ENCODE measurements at regions not wholly inside any gene's neighbourhood (a gene's known extent, or its start where the extent isn't known, plus 50 kb on each side); places are given as distances from the start of the nearest gene placed in this dataset.

GRCh38 chr4:124890522-124890921 lies 178.0 kb upstream of the ANKRD50 start:
- Mint-ChIP-seq H3K9me3 (ENCODE audit: unreplicated experiment) (no peaks in the 10 kb centered on the region), H3K4me3 (ENCODE audit: unreplicated experiment) (no peak overlapping the region)
- no peak for TF ChIP-seq CTCF (IDR thresholded peaks at IDR 0.05; ENCODE audit: partially characterized antibody, unreplicated experiment)

GRCh38 chr4:124887739-124888138 lies 175.2 kb upstream of the ANKRD50 start:
- no peaks in the 10 kb centered on the region for H3K27me3 Mint-ChIP-seq (ENCODE audit: unreplicated experiment)
- H3K9me3 Mint-ChIP-seq (ENCODE audit: unreplicated experiment), result no peaks in the 10 kb centered on the region
- H3K4me1 Mint-ChIP-seq (ENCODE audit: low read depth, unreplicated experiment), result no peaks in the 10 kb centered on the region
- TF ChIP-seq CTCF (IDR thresholded peaks at IDR 0.05; ENCODE audit: partially characterized antibody, unreplicated experiment), result no peak
- no peak for DNase-seq
- H3K36me3 Mint-ChIP-seq (ENCODE audit: unreplicated experiment), result no peaks in the 10 kb centered on the region
- H3K27ac Mint-ChIP-seq (ENCODE audit: unreplicated experiment), result no peak overlapping the region
- H3K4me3 Mint-ChIP-seq (ENCODE audit: unreplicated experiment), result no peak overlapping the region

More at GRCh38 chr4:124890522-124890921, 178.0 kb upstream of the ANKRD50 start:
- Mint-ChIP-seq H3K36me3 (ENCODE audit: unreplicated experiment) (no peaks in the 10 kb centered on the region), H3K4me1 (ENCODE audit: low read depth, unreplicated experiment) (no peaks in the 10 kb centered on the region), H3K27ac (ENCODE audit: unreplicated experiment) (no peak overlapping the region), H3K27me3 (ENCODE audit: unreplicated experiment) (no peaks in the 10 kb centered on the region)
- no peak for DNase-seq

GRCh38 chr4:124884316-124884715 lies 171.8 kb upstream of the ANKRD50 start:
- no peak for TF ChIP-seq CTCF (IDR thresholded peaks at IDR 0.05; ENCODE audit: partially characterized antibody, unreplicated experiment)
- H3K36me3 Mint-ChIP-seq (ENCODE audit: unreplicated experiment), result no peaks in the 10 kb centered on the region
- no peaks in the 10 kb centered on the region for H3K9me3 Mint-ChIP-seq (ENCODE audit: unreplicated experiment)
- no peaks in the 10 kb centered on the region for H3K27me3 Mint-ChIP-seq (ENCODE audit: unreplicated experiment)
- no peaks in the 10 kb centered on the region for H3K4me1 Mint-ChIP-seq (ENCODE audit: low read depth, unreplicated experiment)
- no peak for DNase-seq
- no peak overlapping the region for H3K27ac Mint-ChIP-seq (ENCODE audit: unreplicated experiment)
- H3K4me3 Mint-ChIP-seq (ENCODE audit: unreplicated experiment), result no peak overlapping the region

GRCh38 chr4:124883632-124884031 lies 171.1 kb upstream of the ANKRD50 start:
- TF ChIP-seq CTCF (IDR thresholded peaks at IDR 0.05; ENCODE audit: partially characterized antibody, unreplicated experiment), result no peak
- no peaks in the 10 kb centered on the region for H3K4me1 Mint-ChIP-seq (ENCODE audit: low read depth, unreplicated experiment)
- no peaks in the 10 kb centered on the region for H3K36me3 Mint-ChIP-seq (ENCODE audit: unreplicated experiment)
- H3K9me3 Mint-ChIP-seq (ENCODE audit: unreplicated experiment), result no peaks in the 10 kb centered on the region
- no peaks in the 10 kb centered on the region for H3K27me3 Mint-ChIP-seq (ENCODE audit: unreplicated experiment)
- H3K4me3 Mint-ChIP-seq (ENCODE audit: unreplicated experiment), result no peak overlapping the region
- H3K27ac Mint-ChIP-seq (ENCODE audit: unreplicated experiment), result no peak overlapping the region
- DNase-seq, result no peak

GRCh38 chr4:124879195-124879594 lies 166.7 kb upstream of the ANKRD50 start:
- Mint-ChIP-seq H3K9me3 (ENCODE audit: unreplicated experiment) (peaks cover 2% of the 10 kb centered on the region), H3K4me1 (ENCODE audit: low read depth, unreplicated experiment) (no peaks in the 10 kb centered on the region), H3K27me3 (ENCODE audit: unreplicated experiment) (no peaks in the 10 kb centered on the region), H3K36me3 (ENCODE audit: unreplicated experiment) (peaks cover 9% of the 10 kb centered on the region), H3K4me3 (ENCODE audit: unreplicated experiment) (no peak overlapping the region), H3K27ac (ENCODE audit: unreplicated experiment) (no peak overlapping the region)
- TF ChIP-seq CTCF (IDR thresholded peaks at IDR 0.05; ENCODE audit: partially characterized antibody, unreplicated experiment), result no peak
- no peak for DNase-seq
